GM23338 (cell line): ENCODE measurements at regions not wholly inside any gene's neighbourhood (a gene's known extent, or its start where the extent isn't known, plus 50 kb on each side); places are given as distances from the start of the nearest gene placed in this dataset.

Experiments used
- ATAC-seq: fragments of 200-7000 bp; cut with Tn5 transposase; 3 replicates; pipeline ENCODE4 v1.9.1; 2020
- DNase-seq: peaks from one replicate; pipeline ENCODE4 v3.0.0-alpha.2; 2015; ENCODE audit warnings: low spot score
- H2AFZ ChIP-seq: fragments of 200-600 bp; sonication (generic); 2 replicates; pipeline ENCODE4 v1.8.0; 2016; ENCODE audit warnings: antibody characterized with exemption, mild to moderate bottlenecking, moderate library complexity
- H3F3A ChIP-seq: fragments of 200-600 bp; sonication (generic); replicated peaks from 2 replicates; pipeline ENCODE4 v1.8.0; 2017; ENCODE audit warnings: antibody characterized with exemption, mixed run types, low read depth
- H3K27ac ChIP-seq: fragments of 200-600 bp; sonication (generic); 2 replicates; pipeline ENCODE4 v1.6.1; 2016; ENCODE audit warnings: low read depth
- H3K27me3 ChIP-seq: fragments of 200-600 bp; sonication (generic); 2 replicates; pipeline ENCODE4 v1.8.0; 2016; ENCODE audit warnings: mild to moderate bottlenecking, mixed run types, moderate library complexity; ENCODE audit not compliant: insufficient read depth
- H3K36me3 ChIP-seq: fragments of 200-600 bp; sonication (generic); 2 replicates; pipeline ENCODE4 v1.8.0; 2016; ENCODE audit warnings: mild to moderate bottlenecking; ENCODE audit not compliant: insufficient read depth
- H3K4me1 ChIP-seq: fragments of 200-600 bp; sonication (generic); 2 replicates; pipeline ENCODE4 v1.8.0; 2016; ENCODE audit warnings: mild to moderate bottlenecking, moderate library complexity; ENCODE audit not compliant: insufficient read depth
- H3K4me2 ChIP-seq: fragments of 200-600 bp; sonication (generic); 2 replicates; pipeline ENCODE4 v1.7.1; 2017; ENCODE audit warnings: mixed run types
- H3K4me3 ChIP-seq: fragments of 200-600 bp; sonication (generic); 2 replicates; pipeline ENCODE4 v1.6.1; 2016; ENCODE audit warnings: mixed run types
- H3K79me2 ChIP-seq: fragments of 200-600 bp; sonication (generic); replicated peaks from 2 replicates; pipeline ENCODE4 v1.8.0; 2017; ENCODE audit warnings: mild to moderate bottlenecking; ENCODE audit not compliant: insufficient read depth
- H3K9me2 ChIP-seq: fragments of 200-600 bp; sonication (generic); 2 replicates; pipeline ENCODE4 v1.8.0; 2017; ENCODE audit not compliant: insufficient read depth
- H4K20me1 ChIP-seq: fragments of 200-600 bp; sonication (generic); replicated peaks from 2 replicates; pipeline ENCODE4 v1.8.0; 2017; ENCODE audit warnings: mild to moderate bottlenecking; ENCODE audit not compliant: insufficient read depth
- H3K27ac Mint-ChIP-seq: 2 replicates; pipeline ENCODE4 v1.8.0; 2020; ENCODE audit warnings: inconsistent platforms, mild to moderate bottlenecking, moderate library complexity, mixed read lengths
- H3K27me3 Mint-ChIP-seq: 3 replicates; pipeline ENCODE4 v1.8.0; 2022; ENCODE audit warnings: low read depth, mild to moderate bottlenecking, moderate library complexity, mixed read lengths, inconsistent platforms; ENCODE audit not compliant: insufficient read depth, poor library complexity
- H3K36me3 Mint-ChIP-seq: 3 replicates; pipeline ENCODE4 v1.8.0; 2021; ENCODE audit warnings: low read depth, mild to moderate bottlenecking, inconsistent platforms, moderate library complexity, mixed read lengths
- H3K4me1 Mint-ChIP-seq: 3 replicates; pipeline ENCODE4 v1.8.0; 2020; ENCODE audit warnings: mild to moderate bottlenecking, inconsistent platforms, mixed read lengths
- H3K4me3 Mint-ChIP-seq: 3 replicates; pipeline ENCODE4 v1.8.0; 2021; ENCODE audit warnings: moderate library complexity, mild to moderate bottlenecking, inconsistent platforms, mixed read lengths
- H3K9me3 Mint-ChIP-seq: 3 replicates; pipeline ENCODE4 v1.8.0; 2020; ENCODE audit warnings: moderate library complexity, mild to moderate bottlenecking, inconsistent platforms, mixed read lengths
- CREB1 ChIP-seq: fragments of 250-450 bp; sonication (Bioruptor Pico); IDR thresholded peaks from 2 replicates; pipeline ENCODE4 v1.5.0; 2020; ENCODE audit warnings: low read depth, mild to moderate bottlenecking, moderate library complexity
- EZH2 ChIP-seq: fragments of 200-600 bp; sonication (generic); IDR thresholded peaks from one replicate; pipeline ENCODE4 v1.8.0; 2017; ENCODE audit warnings: antibody characterized with exemption, mild to moderate bottlenecking, low read depth; ENCODE audit not compliant: unreplicated experiment
- EZH2phosphoT487 ChIP-seq: fragments of 200-600 bp; sonication (generic); IDR thresholded peaks from one replicate; pipeline ENCODE4 v1.8.1; 2018; ENCODE audit warnings: antibody characterized with exemption; ENCODE audit not compliant: unreplicated experiment
- JUNB ChIP-seq: IDR thresholded peaks from one replicate; pipeline ENCODE4 v1.6.1; 2016; ENCODE audit warnings: antibody characterized with exemption; ENCODE audit not compliant: unreplicated experiment
- NANOG ChIP-seq: IDR thresholded peaks from 2 replicates; pipeline ENCODE4 v1.6.1; 2016; ENCODE audit warnings: antibody characterized with exemption, borderline replicate concordance
- POLR2AphosphoS5 ChIP-seq: IDR thresholded peaks from 2 replicates; pipeline ENCODE4 v1.6.1; 2016; ENCODE audit warnings: antibody characterized with exemption, low read depth
- STAT1 ChIP-seq: IDR thresholded peaks from one replicate; pipeline ENCODE4 v1.6.1; 2016; ENCODE audit warnings: antibody characterized with exemption; ENCODE audit not compliant: unreplicated experiment
- ZNF114 ChIP-seq: fragments of 250-450 bp; sonication (Bioruptor Pico); IDR thresholded peaks from 2 replicates; pipeline ENCODE4 v1.5.0; 2020; ENCODE audit warnings: mild to moderate bottlenecking, moderate library complexity
- ZNF331 ChIP-seq: fragments of 250-450 bp; sonication (Bioruptor Pico); IDR thresholded peaks from 2 replicates; pipeline ENCODE4 v1.5.0; 2020; ENCODE audit warnings: low read depth, mild to moderate bottlenecking, moderate library complexity
- TF ChIP-seq, protein P1 (sequence below): IDR thresholded peaks from one replicate; pipeline ENCODE4 v1.6.1; 2018; ENCODE audit warnings: antibody characterized with exemption; ENCODE audit not compliant: unreplicated experiment
- TF ChIP-seq, protein P2 (sequence below): IDR thresholded peaks from 2 replicates; pipeline ENCODE4 v1.6.1; 2016; ENCODE audit warnings: antibody characterized with exemption
- TF ChIP-seq, protein P3 (sequence below): fragments of 250-450 bp; sonication (Bioruptor Pico); IDR thresholded peaks from 2 replicates; pipeline ENCODE4 v1.5.0; 2020; ENCODE audit warnings: mild to moderate bottlenecking, moderate library complexity
- TF ChIP-seq, protein P4 (sequence below), 2 experiments: fragments of 200-600 bp in 1 of 2; sonication (generic) in 1 of 2; conservative IDR thresholded peaks; 2 replicates each; pipeline versions ENCODE4 v1.5.1 to v1.6.1; 2016 to 2017; ENCODE audit warnings: antibody characterized with exemption in 2 of 2, low read depth in 2 of 2, mild to moderate bottlenecking in 2 of 2, moderate library complexity in 1 of 2

DNA sequence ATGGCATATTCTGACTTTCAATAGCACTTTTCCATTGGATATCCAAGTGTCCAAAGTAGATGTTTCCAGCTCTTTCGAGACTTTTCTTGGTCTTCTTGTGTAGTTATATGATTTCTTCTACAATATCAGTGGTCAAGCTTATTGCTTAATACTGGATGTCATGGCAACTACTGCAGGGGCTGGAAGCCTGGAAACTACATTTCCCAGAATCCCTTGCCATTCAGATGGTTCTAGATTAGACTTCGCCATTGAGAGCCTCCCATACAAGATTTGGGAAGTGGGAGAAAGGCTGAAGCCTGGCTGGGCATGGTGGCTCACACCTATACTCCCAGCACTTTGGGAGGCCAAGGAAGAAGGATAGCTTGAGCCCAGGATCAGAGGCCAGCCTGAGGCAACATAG lies 153.6 kb downstream of the C16orf95 start:
- Histone ChIP-seq H3K27me3 (no peaks in the 10 kb centered on the region), H3K27ac (no peak overlapping the region), H3K4me2 (no peak overlapping the region), H3K4me1 (no peaks in the 10 kb centered on the region), H3K9me2 (no peaks in the 10 kb centered on the region), H2AFZ (peak overlapping the region; percentile 52; the same call in 1 of the 2 replicates), H4K20me1 (no peaks in the 10 kb centered on the region), H3F3A (no peaks in the 10 kb centered on the region), H3K79me2 (no peaks in the 10 kb centered on the region), H3K4me3 (no peak overlapping the region), H3K36me3 (no peaks in the 10 kb centered on the region)
- Mint-ChIP-seq H3K4me3 (no peak overlapping the region), H3K36me3 (no peaks in the 10 kb centered on the region), H3K27me3 (peaks cover 12% of the 10 kb centered on the region), H3K27ac (no peak overlapping the region), H3K4me1 (no peaks in the 10 kb centered on the region), H3K9me3 (no peaks in the 10 kb centered on the region; the same call in 2 of the 3 replicates)
- DNase-seq (no peak), ATAC-seq (no peak)
- TF ChIP-seq STAT1 (no peak), CREB1 (CRISPR knock-in tag) (no peak), EZH2 (no peak), ZNF331 (CRISPR knock-in tag) (no peak), POLR2AphosphoS5 (no peak), ZNF114 (CRISPR knock-in tag) (no peak), EZH2phosphoT487 (no peak), NANOG (no peak), JUNB (no peak)
- TF ChIP-seq, protein P1, sequence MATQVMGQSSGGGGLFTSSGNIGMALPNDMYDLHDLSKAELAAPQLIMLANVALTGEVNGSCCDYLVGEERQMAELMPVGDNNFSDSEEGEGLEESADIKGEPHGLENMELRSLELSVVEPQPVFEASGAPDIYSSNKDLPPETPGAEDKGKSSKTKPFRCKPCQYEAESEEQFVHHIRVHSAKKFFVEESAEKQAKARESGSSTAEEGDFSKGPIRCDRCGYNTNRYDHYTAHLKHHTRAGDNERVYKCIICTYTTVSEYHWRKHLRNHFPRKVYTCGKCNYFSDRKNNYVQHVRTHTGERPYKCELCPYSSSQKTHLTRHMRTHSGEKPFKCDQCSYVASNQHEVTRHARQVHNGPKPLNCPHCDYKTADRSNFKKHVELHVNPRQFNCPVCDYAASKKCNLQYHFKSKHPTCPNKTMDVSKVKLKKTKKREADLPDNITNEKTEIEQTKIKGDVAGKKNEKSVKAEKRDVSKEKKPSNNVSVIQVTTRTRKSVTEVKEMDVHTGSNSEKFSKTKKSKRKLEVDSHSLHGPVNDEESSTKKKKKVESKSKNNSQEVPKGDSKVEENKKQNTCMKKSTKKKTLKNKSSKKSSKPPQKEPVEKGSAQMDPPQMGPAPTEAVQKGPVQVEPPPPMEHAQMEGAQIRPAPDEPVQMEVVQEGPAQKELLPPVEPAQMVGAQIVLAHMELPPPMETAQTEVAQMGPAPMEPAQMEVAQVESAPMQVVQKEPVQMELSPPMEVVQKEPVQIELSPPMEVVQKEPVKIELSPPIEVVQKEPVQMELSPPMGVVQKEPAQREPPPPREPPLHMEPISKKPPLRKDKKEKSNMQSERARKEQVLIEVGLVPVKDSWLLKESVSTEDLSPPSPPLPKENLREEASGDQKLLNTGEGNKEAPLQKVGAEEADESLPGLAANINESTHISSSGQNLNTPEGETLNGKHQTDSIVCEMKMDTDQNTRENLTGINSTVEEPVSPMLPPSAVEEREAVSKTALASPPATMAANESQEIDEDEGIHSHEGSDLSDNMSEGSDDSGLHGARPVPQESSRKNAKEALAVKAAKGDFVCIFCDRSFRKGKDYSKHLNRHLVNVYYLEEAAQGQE: no peak
- TF ChIP-seq, protein P2, sequence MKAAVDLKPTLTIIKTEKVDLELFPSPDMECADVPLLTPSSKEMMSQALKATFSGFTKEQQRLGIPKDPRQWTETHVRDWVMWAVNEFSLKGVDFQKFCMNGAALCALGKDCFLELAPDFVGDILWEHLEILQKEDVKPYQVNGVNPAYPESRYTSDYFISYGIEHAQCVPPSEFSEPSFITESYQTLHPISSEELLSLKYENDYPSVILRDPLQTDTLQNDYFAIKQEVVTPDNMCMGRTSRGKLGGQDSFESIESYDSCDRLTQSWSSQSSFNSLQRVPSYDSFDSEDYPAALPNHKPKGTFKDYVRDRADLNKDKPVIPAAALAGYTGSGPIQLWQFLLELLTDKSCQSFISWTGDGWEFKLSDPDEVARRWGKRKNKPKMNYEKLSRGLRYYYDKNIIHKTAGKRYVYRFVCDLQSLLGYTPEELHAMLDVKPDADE: no peak
- TF ChIP-seq, protein P3, sequence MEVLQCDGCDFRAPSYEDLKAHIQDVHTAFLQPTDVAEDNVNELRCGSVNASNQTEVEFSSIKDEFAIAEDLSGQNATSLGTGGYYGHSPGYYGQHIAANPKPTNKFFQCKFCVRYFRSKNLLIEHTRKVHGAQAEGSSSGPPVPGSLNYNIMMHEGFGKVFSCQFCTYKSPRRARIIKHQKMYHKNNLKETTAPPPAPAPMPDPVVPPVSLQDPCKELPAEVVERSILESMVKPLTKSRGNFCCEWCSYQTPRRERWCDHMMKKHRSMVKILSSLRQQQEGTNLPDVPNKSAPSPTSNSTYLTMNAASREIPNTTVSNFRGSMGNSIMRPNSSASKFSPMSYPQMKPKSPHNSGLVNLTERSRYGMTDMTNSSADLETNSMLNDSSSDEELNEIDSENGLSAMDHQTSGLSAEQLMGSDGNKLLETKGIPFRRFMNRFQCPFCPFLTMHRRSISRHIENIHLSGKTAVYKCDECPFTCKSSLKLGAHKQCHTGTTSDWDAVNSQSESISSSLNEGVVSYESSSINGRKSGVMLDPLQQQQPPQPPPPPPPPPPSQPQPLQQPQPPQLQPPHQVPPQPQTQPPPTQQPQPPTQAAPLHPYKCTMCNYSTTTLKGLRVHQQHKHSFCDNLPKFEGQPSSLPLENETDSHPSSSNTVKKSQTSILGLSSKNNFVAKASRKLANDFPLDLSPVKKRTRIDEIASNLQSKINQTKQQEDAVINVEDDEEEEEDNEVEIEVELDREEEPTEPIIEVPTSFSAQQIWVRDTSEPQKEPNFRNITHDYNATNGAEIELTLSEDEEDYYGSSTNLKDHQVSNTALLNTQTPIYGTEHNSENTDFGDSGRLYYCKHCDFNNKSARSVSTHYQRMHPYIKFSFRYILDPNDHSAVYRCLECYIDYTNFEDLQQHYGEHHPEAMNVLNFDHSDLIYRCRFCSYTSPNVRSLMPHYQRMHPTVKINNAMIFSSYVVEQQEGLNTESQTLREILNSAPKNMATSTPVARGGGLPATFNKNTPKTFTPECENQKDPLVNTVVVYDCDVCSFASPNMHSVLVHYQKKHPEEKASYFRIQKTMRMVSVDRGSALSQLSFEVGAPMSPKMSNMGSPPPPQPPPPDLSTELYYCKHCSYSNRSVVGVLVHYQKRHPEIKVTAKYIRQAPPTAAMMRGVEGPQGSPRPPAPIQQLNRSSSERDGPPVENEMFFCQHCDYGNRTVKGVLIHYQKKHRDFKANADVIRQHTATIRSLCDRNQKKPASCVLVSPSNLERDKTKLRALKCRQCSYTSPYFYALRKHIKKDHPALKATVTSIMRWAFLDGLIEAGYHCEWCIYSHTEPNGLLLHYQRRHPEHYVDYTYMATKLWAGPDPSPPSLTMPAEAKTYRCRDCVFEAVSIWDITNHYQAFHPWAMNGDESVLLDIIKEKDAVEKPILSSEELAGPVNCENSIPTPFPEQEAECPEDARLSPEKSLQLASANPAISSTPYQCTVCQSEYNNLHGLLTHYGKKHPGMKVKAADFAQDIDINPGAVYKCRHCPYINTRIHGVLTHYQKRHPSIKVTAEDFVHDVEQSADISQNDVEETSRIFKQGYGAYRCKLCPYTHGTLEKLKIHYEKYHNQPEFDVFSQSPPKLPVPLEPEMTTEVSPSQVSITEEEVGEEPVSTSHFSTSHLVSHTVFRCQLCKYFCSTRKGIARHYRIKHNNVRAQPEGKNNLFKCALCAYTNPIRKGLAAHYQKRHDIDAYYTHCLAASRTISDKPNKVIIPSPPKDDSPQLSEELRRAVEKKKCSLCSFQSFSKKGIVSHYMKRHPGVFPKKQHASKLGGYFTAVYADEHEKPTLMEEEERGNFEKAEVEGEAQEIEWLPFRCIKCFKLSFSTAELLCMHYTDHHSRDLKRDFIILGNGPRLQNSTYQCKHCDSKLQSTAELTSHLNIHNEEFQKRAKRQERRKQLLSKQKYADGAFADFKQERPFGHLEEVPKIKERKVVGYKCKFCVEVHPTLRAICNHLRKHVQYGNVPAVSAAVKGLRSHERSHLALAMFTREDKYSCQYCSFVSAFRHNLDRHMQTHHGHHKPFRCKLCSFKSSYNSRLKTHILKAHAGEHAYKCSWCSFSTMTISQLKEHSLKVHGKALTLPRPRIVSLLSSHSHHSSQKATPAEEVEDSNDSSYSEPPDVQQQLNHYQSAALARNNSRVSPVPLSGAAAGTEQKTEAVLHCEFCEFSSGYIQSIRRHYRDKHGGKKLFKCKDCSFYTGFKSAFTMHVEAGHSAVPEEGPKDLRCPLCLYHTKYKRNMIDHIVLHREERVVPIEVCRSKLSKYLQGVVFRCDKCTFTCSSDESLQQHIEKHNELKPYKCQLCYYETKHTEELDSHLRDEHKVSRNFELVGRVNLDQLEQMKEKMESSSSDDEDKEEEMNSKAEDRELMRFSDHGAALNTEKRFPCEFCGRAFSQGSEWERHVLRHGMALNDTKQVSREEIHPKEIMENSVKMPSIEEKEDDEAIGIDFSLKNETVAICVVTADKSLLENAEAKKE: no peak
- TF ChIP-seq, protein P4, sequence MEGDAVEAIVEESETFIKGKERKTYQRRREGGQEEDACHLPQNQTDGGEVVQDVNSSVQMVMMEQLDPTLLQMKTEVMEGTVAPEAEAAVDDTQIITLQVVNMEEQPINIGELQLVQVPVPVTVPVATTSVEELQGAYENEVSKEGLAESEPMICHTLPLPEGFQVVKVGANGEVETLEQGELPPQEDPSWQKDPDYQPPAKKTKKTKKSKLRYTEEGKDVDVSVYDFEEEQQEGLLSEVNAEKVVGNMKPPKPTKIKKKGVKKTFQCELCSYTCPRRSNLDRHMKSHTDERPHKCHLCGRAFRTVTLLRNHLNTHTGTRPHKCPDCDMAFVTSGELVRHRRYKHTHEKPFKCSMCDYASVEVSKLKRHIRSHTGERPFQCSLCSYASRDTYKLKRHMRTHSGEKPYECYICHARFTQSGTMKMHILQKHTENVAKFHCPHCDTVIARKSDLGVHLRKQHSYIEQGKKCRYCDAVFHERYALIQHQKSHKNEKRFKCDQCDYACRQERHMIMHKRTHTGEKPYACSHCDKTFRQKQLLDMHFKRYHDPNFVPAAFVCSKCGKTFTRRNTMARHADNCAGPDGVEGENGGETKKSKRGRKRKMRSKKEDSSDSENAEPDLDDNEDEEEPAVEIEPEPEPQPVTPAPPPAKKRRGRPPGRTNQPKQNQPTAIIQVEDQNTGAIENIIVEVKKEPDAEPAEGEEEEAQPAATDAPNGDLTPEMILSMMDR (conservative IDR thresholded peaks at IDR 0.05; ENCODE audit: low read depth in 2 of 2): no peak
